GM12864 (cell line): ENCODE measurements at regions not wholly inside any gene's neighbourhood (a gene's known extent, or its start where the extent isn't known, plus 50 kb on each side); places are given as distances from the start of the nearest gene placed in this dataset.

ENCODE experiments used
- DNase-seq: peaks from one replicate; pipeline ENCODE4 v3.0.0-alpha.2; 2011; ENCODE audit warnings: low read depth
- H3K4me3 ChIP-seq: 2 replicates; pipeline ENCODE4 v1.5.1; 2011; ENCODE audit warnings: mild to moderate bottlenecking, low read depth, low read length, control low read depth
- CTCF ChIP-seq: IDR thresholded peaks from 2 replicates; pipeline ENCODE4 v1.5.1; 2011; ENCODE audit warnings: low read depth, mild to moderate bottlenecking, moderate library complexity, low read length, control low read depth, inconsistent platforms; ENCODE audit errors: missing control alignments

DNA sequence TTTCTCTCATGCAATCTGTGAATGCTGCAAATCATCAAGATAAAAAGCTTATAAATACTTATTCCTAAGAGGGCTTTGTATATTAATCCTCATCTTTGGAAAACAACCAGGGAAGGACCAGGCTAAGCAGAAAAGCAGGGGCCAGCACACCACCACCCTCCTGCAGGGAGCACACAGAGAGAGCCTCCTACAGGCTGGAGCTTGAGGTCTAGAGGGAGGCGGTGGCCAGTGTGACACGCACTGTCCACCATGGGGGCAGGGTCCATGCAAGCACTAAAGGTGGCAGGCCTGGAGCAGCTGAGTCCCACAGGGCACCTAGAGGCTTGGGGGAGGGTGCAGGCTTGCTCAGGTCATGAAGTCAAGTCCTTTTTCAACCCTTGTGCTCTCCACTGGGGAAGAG is 236.9 kb downstream of the TACR3 start:
- no peak overlapping the region for H3K4me3 ChIP-seq
- no peak for TF ChIP-seq CTCF

GRCh38 chr4:103482471-103482870 is 237.3 kb downstream of the TACR3 start:
- DNase-seq, result no peak
- no peak for TF ChIP-seq CTCF
- H3K4me3 ChIP-seq, result no peak overlapping the region

More for the DNA sequence above, 236.9 kb downstream of the TACR3 start:
- no peak for DNase-seq

- peak; percentile 15 for TF ChIP-seq CTCF
- no peak overlapping the region for H3K4me3 ChIP-seq
- DNase-seq, result no peak
Observed at GRCh38 chr4:103478734-103479133, 241.1 kb downstream of the TACR3 start.

DNA sequence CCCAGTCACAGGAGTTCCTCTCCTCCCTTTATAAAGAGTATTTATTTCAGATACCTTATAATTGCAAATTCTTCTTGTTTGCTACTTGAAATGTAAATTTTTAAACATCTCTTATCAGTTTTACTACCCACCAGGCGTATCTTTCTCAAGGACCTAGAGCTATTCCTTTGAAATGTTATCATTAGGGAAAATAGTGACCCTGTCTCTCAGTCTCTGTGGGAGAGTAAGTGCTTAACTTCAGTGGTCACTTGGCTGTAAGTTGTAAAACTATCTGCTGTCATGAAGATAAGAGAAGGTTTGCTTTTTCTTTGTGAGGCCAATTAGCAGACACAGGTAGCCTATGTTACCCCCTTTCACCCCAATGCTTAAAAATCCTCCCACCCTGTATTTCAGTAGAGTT is 241.6 kb downstream of the TACR3 start:
- DNase-seq, result no peak
- no peak for TF ChIP-seq CTCF
- H3K4me3 ChIP-seq, result no peak overlapping the region

- H3K4me3 ChIP-seq, result no peak overlapping the region
- TF ChIP-seq CTCF, result no peak
- no peak for DNase-seq
Observed at GRCh38 chr4:103457566-103457965, 259.4 kb upstream of the CENPE start.

DNA sequence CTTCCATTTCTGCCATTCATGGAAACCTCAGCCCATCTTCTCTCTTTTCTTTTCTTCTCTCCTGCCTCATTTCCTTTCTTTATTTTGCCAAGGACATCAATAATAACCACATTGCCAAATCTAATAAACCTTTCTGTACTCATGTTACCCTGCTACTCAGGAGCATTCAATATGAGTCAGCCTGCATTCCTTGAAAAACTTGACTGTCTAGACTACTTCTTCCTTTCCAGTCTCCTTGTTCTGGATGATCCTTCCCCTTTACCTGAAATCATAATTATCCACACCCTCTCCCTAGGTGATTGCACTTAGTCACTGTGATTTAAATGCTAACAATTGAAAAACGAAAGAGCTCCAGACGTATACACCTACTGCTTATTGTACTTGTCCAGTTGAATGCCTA is 253.2 kb upstream of the CENPE start:
- no peak for DNase-seq
- TF ChIP-seq CTCF, result no peak
- no peak overlapping the region for H3K4me3 ChIP-seq

DNA sequence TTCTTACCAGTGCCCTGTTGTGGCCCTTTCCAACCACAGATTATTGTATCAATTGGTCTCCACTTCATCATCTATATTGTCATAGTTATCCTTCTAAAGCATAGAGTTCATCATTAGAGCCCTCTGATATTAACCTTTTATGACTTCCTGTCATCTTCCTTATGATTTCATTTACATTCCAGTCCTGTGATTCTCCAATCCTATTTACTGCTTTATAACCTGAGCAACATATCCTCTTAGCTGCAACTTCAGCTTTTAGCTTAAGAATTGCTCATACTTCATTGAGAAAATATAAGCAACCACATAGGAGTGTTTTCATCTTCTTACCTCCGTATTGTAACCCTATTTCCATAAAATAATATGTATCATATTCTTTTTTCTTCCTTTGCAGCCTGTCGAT is 252.6 kb upstream of the CENPE start:
- no peak for DNase-seq
- no peak overlapping the region for H3K4me3 ChIP-seq
- TF ChIP-seq CTCF, result no peak
